ENCODE measurements at regions not wholly inside any gene's neighbourhood (a gene's known extent, or its start where the extent isn't known, plus 50 kb on each side); places are given as distances from the start of the nearest gene placed in this dataset.

DNA sequence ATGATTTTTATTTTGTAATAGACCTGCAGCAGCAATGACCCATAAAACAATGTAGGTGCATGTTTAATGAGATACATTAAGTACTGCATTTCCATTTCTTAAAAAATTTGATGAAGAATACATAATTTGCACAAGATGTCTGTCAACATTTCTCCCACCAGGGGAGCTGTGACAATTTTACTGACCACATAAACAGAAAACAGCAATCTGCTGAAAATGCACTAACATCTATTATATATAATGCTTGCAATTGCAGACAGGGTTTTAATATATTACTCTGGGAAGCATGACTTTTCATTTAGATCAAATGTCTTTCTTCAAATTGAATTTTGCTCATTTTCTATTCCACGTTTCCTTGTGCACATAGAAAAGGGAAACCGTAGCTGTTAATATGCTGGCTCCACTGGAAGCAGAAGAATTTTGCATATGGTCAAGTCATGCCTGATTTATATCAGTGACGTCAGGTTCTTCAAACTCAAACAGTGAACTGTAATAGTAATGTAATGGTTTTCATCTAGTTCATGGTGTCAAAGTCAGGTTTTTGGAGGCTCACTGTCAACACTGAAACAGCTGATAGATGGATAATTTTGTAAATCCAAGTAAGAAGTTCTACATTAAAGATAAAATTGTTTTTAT is 79.8 kb upstream of the IGF1R start:
- no peak for DNase-seq

DNA sequence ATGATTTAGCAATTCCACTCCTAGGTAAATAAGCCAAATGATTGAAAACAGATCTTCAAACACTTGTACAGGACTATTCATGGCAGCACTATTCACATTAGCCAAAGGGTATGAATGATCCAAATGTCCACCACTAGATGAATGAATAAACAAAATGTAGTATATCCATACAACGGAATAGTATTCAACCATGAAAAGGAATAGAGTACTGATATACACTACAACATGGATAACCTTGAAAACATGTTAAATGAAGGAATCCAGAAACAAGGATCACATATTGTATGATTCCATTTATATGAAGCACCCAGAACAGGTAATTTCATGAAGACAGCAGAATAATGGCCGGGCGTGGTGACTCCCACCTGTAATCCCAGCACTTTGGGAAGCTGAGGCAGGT is 78.2 kb upstream of the IGF1R start:
- DNase-seq, result no peak

DNA sequence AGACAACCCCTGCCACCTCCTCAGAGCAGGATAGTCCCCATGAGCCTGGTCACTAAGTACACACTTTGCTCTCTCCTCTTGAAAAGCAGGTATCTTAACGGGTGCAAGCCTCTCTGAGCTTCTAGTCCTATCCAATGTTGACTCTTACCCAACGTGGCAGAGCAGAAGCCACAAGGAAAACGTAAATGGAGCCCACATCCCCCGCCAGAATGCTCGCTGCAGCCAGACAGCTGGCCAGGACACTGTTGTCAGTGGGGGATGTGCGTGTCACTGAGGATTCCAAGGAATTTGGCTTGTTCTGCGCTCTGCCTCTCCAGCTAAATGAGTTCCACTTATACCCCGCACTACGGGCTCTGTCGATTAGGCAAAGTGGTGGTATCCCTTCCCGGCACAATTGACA is 67.8 kb upstream of the IGF1R start:
- DNase-seq, result no peak

DNA sequence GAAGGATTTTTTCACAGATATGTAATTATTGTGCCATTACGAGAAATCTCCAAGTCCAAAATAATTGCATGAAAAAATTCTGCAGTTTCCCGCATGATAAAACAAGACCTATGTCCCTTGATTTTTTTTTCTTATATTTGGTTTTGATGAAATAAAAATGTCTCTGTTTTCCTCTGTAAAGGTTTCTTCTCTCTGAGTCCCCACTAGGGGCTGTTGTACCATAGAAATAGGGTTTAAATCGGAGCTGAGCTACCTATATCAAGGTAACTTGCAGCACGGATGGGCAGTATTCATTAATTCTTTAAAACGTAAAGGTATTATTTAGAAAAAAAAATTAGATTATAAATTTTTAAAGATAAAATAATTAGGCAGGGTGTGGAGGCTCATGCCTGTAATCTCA is 66.6 kb upstream of the IGF1R start:
- no peak for DNase-seq

DNA sequence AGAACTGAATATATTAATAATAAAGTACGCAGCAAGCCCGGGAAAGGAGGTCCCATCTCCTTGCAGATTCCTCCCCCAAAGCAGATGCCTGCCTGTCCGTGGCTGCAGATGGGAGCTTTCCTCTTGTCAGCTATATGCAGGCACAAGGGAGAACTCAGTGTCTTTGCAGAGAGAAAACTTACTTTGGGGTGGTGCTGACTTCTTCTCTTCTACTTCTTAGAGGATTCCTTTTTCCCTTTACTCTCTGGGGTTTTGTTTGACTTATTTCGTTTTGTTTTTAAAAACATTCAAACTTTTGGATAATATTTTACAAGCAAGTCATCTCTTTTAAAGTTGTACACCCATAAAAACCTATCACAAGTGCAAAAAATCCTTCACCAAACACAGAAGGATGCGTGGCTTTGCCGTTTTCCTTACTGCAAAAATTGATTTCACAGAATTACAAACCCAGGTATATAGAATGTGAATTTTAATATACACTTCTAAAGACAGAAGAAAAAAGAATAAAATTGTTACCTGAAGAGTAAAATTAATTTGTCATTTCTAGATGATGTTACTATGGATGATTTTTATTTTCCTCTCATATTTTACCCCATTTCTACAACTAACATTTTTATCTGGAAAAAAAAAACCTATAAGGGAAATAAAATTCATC is 65.3 kb upstream of the IGF1R start:
- no peak for DNase-seq

DNA sequence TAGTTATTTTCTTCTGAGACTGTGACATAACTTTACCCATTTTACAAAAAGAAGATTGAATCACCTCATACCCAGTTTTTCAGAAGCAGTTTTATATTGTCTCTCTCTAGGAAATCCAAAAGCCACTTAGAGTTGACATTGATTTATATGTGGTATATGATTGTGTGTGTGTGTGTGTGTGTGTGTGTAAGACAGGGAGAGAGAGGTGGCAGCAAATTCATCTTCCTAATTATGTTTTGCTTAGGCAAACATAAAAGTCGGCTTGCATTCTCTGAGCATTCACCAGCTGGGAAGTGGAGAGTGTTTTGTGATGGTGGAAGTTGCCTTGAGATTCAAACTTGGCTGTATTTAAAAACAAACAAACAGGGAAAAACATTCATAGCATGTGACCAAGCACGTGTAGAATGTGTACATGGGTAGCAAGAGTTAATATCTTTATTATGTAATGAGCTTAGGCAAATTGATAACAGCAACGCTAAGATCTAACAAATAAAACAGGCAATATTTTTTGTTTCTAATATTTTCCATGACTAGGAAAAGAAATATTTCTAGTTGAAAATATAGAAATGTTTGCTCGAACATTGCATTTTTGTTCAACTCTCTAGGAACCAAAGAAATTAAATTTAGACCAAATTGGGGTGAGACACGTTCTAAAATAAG is 64.4 kb upstream of the IGF1R start:
- DNase-seq, result no peak

DNA sequence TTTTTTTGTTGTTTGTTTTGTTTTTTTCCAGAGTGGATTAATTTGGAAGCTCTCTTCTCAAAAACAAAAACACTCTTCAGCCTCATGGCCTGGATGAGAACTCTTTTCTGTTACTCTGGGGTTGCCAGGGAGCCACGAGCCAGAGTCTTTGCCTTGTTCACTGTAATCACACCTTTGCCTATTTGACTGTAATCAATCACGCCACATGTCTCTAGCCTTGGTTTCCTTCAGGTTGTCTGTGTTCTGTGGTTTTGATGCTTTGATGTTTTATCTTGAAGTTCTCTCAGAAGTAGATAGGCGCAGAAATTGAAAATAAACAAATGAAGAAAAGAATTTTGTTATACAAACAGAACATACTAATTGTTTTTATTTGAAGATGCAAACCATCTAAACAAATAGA is 62.3 kb upstream of the IGF1R start:
- no peak for DNase-seq

DNA sequence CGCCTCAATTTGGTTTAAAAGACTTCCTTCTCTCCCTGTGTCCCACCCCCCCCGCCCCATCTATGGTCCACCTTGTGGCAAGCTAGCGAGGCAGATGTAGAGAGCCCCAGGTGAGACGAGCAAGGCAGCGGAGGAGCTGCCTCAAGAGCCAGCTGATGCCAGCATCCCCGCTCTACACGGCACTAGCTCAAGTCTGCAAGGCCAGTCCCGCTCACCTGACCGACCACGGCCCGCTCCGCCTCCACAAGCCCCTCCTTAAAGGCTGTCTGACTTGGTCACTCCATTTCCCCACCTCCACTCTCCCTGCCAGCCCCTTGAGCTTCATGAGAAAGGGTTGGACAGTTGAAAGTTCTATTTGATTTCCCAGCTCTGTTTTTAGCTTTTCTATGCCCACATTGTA is 56.2 kb upstream of the IGF1R start:
- no peak for DNase-seq

DNA sequence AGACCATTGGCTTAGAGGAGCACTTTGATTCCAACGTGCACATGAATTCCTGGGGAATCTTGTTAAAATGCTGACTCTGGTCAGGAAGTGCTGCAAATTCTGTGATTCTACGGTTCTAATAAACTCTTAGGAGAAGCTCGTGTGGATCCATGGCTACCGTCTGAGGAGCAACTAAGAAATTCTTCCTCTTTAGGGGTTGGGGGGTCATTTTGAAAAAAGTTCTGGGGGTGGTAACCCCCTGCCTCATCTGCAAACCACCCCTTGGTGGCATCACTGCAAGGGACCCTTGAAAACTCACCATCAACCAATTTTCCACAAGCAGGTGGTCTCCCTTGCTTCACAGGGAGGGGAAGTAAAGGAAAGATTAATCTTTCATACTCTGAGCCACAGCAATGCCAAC is 52.2 kb upstream of the IGF1R start:
- DNase-seq, result no peak

DNA sequence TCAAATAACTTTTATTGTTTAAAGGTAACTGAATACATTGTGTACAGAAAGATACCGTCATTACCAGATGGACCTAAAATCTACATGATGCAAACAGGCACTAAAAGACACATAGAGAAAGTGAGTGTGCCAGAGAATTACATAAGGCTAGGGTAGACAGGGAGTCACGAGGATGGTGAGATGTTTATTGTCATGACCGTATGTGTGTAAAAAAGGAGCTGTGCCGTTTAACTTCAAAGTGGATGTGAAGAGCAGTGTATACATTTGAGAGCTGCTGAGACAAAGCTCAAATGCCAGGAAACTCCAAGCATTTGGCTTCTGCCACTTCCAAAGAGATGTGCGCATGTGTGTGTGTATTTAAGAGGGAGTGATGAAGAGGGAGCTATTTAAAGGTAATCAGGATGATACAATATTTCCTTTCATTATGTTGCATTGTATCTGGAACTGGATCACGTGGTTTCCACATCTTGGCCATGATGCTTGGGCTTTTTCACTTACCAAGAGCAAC is 51.4 kb upstream of the IGF1R start:
- DNase-seq, result no peak

DNA sequence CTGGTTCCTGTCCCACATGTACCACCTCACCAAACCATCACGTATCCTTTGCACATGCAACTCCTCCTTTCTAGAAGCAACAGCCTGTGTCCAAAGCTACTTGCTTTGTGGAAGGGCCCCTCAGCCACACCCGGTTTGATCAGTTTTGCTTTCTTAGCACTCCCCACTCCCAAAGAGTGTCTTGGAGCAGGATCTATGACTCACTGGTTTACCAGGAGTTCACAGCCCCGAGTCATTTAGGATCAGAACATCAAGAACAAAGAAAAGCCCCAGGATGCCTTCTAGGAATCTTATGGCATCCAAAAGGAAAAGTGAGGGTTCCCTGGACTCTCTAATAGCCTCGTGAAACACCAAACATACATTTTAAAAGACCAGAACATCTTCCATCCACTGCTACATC is 50.7 kb upstream of the IGF1R start:
- DNase-seq, result no peak

Data from GF-D8 (cell line).